SK-N-SH (cell line): ENCODE measurements at regions not wholly inside any gene's neighbourhood (a gene's known extent, or its start where the extent isn't known, plus 50 kb on each side); places are given as distances from the start of the nearest gene placed in this dataset.

Experiments used
- CTCF ChIA-PET: fragments of 300-600, 350-600 bp; formaldehyde crosslinking; extraction: SDS; loops from one replicate; lab custom pipeline; 2021; lab: Yijun Ruan, JAX
- POLR2A ChIA-PET: fragments of 350-600 bp; sonication (Branson Sonifier 250); formaldehyde crosslinking; extraction: SDS; loops from one replicate; lab custom pipeline; 2020; ENCODE audit warnings: antibody characterized with exemption, inconsistent platforms; lab: Yijun Ruan, JAX
- DNase-seq: peaks from one replicate; pipeline ENCODE4 v3.0.0; 2012
- H2AFZ ChIP-seq: fragments of 200-600 bp; sonication (generic); 2 replicates; pipeline ENCODE4 v1.8.1; 2016; ENCODE audit warnings: antibody characterized with exemption, mild to moderate bottlenecking, low read depth
- H3F3A ChIP-seq: fragments of 200-600 bp; sonication (generic); replicated peaks from 2 replicates; pipeline ENCODE3; 2016; ENCODE audit warnings: antibody characterized with exemption, mild to moderate bottlenecking; ENCODE audit not compliant: insufficient read depth
- H3K27ac ChIP-seq, 2 experiments: fragments of 200-500 bp in 1 of 2; fragments of 200-600 bp in 1 of 2; sonication (Bioruptor generic) in 1 of 2; sonication (generic), shearing (Covaris generic) in 1 of 2; 2 replicates each; pipeline versions ENCODE4 v1.5.1 to v1.6.1; 2014 to 2016; ENCODE audit warnings: low read depth in 2 of 2, inconsistent platforms in 1 of 2, low read length in 1 of 2, mild to moderate bottlenecking in 1 of 2, mixed read lengths in 1 of 2
- H3K27me3 ChIP-seq: fragments of 200-600 bp; sonication (generic), shearing (Covaris generic); 2 replicates; pipeline ENCODE4 v1.6.1; 2016; ENCODE audit warnings: mixed run types; ENCODE audit not compliant: insufficient read depth
- H3K36me3 ChIP-seq, 2 experiments: fragments of 200-500 bp in 1 of 2; fragments of 200-600 bp in 1 of 2; sonication (Bioruptor generic) in 1 of 2; sonication (generic) in 1 of 2; replicated peaks in 1 of 2; 2 replicates each; pipeline versions ENCODE3 to v1.5.1; 2014 to 2016; ENCODE audit warnings: low read length in 1 of 2, mild to moderate bottlenecking in 1 of 2; ENCODE audit not compliant: insufficient read depth in 2 of 2, control insufficient read depth in 1 of 2
- H3K4me1 ChIP-seq, 2 experiments: fragments of 200-500 bp in 1 of 2; fragments of 200-600 bp in 1 of 2; sonication (Bioruptor generic) in 1 of 2; sonication (generic), shearing (Covaris generic) in 1 of 2; 2 replicates each; pipeline versions ENCODE4 v1.5.1 to v1.6.1; 2014 to 2016; ENCODE audit warnings: low read depth in 1 of 2, low read length in 1 of 2, mixed run types in 1 of 2; ENCODE audit not compliant: insufficient read depth in 2 of 2, control insufficient read depth in 1 of 2
- H3K4me2 ChIP-seq: fragments of 200-600 bp; sonication (generic), shearing (Covaris generic); 2 replicates; pipeline ENCODE4 v1.6.1; 2017; ENCODE audit warnings: mixed run types
- H3K4me3 ChIP-seq, 2 experiments: fragments of 200-500 bp in 1 of 2; fragments of 200-600 bp in 1 of 2; sonication (Bioruptor generic) in 1 of 2; sonication (generic), shearing (Covaris generic) in 1 of 2; 2 replicates each; pipeline versions ENCODE4 v1.5.1 to v1.8.1; 2014 to 2016; ENCODE audit warnings: low read depth in 2 of 2, inconsistent platforms in 1 of 2, low read length in 1 of 2, mild to moderate bottlenecking in 1 of 2, mixed read lengths in 1 of 2, moderate library complexity in 1 of 2
- H3K79me2 ChIP-seq: fragments of 200-600 bp; sonication (generic); 2 replicates; pipeline ENCODE4 v1.8.1; 2017; ENCODE audit warnings: mild to moderate bottlenecking; ENCODE audit not compliant: insufficient read depth
- H3K9ac ChIP-seq: fragments of 200-600 bp; sonication (generic); 2 replicates; pipeline ENCODE4 v1.6.1; 2017; ENCODE audit warnings: mixed run types
- H3K9me2 ChIP-seq: fragments of 200-600 bp; sonication (generic); 2 replicates; pipeline ENCODE4 v1.6.1; 2017; ENCODE audit warnings: mixed run types
- H3K9me3 ChIP-seq: fragments of 200-600 bp; sonication (generic); 2 replicates; pipeline ENCODE4 v1.6.1; 2017; ENCODE audit warnings: mixed run types, mild to moderate bottlenecking, moderate library complexity
- H4K20me1 ChIP-seq: fragments of 200-600 bp; sonication (generic); 2 replicates; pipeline ENCODE4 v1.6.1; 2017; ENCODE audit warnings: mild to moderate bottlenecking, mixed run types; ENCODE audit not compliant: insufficient read depth
- CHD2 ChIP-seq: fragments of 150-350 bp; IDR thresholded peaks from 2 replicates; pipeline ENCODE4 v1.6.1; 2018; ENCODE audit warnings: low read length; ENCODE audit not compliant: partially characterized antibody
- EP300 ChIP-seq, 2 experiments: IDR thresholded peaks; 2 replicates each; pipeline versions ENCODE4 v1.4.0 to v1.6.1; 2012; ENCODE audit warnings: borderline replicate concordance in 1 of 2, low read depth in 1 of 2, low read length in 1 of 2
- EZH2phosphoT487 ChIP-seq: fragments of 200-600 bp; sonication (generic); IDR thresholded peaks from 2 replicates; pipeline ENCODE4 v1.6.1; 2017; ENCODE audit warnings: low read depth, mixed run types, mild to moderate bottlenecking, antibody characterized with exemption, moderate library complexity, borderline replicate concordance
- FOSL2 ChIP-seq: IDR thresholded peaks from 2 replicates; pipeline ENCODE4 v1.4.0; 2012; ENCODE audit warnings: low read depth, mild to moderate bottlenecking, moderate library complexity, borderline replicate concordance
- FOXJ3 ChIP-seq: sonication (generic); formaldehyde crosslinking; IDR thresholded peaks from 2 replicates; pipeline ENCODE4 v1.5.1; 2020; ENCODE audit warnings: mild to moderate bottlenecking, missing genetic modification reagents
- FOXM1 ChIP-seq: IDR thresholded peaks from 2 replicates; pipeline ENCODE4 v1.4.0; 2012; ENCODE audit warnings: low read depth, mild to moderate bottlenecking
- GABPA ChIP-seq: IDR thresholded peaks from 2 replicates; pipeline ENCODE4 v1.4.0; 2012; ENCODE audit warnings: low read depth, mild to moderate bottlenecking
- GATA2 ChIP-seq: sonication (generic); formaldehyde crosslinking; IDR thresholded peaks from 2 replicates; pipeline ENCODE4 v1.5.0; 2020; ENCODE audit warnings: mild to moderate bottlenecking, missing genetic modification reagents
- JUND ChIP-seq: IDR thresholded peaks from 2 replicates; pipeline ENCODE4 v1.4.0; 2012
- MEF2A ChIP-seq: IDR thresholded peaks from 2 replicates; pipeline ENCODE4 v1.4.0; 2012; ENCODE audit warnings: low read depth, borderline replicate concordance
- MXI1 ChIP-seq: IDR thresholded peaks from 2 replicates; pipeline ENCODE4 v1.6.1; 2012; ENCODE audit warnings: mild to moderate bottlenecking, low read depth, low read length, improper control_type of control experiment
- NRF1 ChIP-seq: IDR thresholded peaks from 2 replicates; pipeline ENCODE4 v1.6.1; 2012; ENCODE audit warnings: low read depth, mild to moderate bottlenecking, low read length
- POLR2AphosphoS5 ChIP-seq: IDR thresholded peaks from 2 replicates; pipeline ENCODE4 v1.6.1; 2012; ENCODE audit warnings: low read depth, low read length
- RAD21 ChIP-seq: IDR thresholded peaks from 2 replicates; pipeline ENCODE4 v1.6.1; 2012; ENCODE audit warnings: mild to moderate bottlenecking, low read length
- RCOR1 ChIP-seq: fragments of 150-350 bp; IDR thresholded peaks from 2 replicates; pipeline ENCODE4 v1.6.1; 2017; ENCODE audit warnings: antibody characterized with exemption, low read length
- RFX5 ChIP-seq: IDR thresholded peaks from 2 replicates; pipeline ENCODE4 v1.6.1; 2012; ENCODE audit warnings: mild to moderate bottlenecking, improper control_type of control experiment, low read length
- TCF12 ChIP-seq: IDR thresholded peaks from 2 replicates; pipeline ENCODE4 v1.4.0; 2012
- TEAD4 ChIP-seq: IDR thresholded peaks from 2 replicates; pipeline ENCODE4 v1.4.0; 2012; ENCODE audit warnings: mild to moderate bottlenecking, borderline replicate concordance; ENCODE audit not compliant: insufficient read depth
- WGBS: methylation state at CpG from one replicate; pipeline ENCODE4 v1.1.6; 2017; ENCODE audit warnings: low lambda C conversion rate; 5-methylcytosine and 5-hydroxymethylcytosine counted together
- TF ChIP-seq, protein P1 (sequence below): IDR thresholded peaks from 2 replicates; pipeline ENCODE4 v1.4.0; 2012; ENCODE audit warnings: low read depth, borderline replicate concordance
- TF ChIP-seq, protein P2 (sequence below): IDR thresholded peaks from 2 replicates; pipeline ENCODE4; 2012
- TF ChIP-seq, protein P3 (sequence below): IDR thresholded peaks from 2 replicates; pipeline ENCODE4 v1.4.0; 2012; ENCODE audit warnings: low read depth, borderline replicate concordance

DNA sequence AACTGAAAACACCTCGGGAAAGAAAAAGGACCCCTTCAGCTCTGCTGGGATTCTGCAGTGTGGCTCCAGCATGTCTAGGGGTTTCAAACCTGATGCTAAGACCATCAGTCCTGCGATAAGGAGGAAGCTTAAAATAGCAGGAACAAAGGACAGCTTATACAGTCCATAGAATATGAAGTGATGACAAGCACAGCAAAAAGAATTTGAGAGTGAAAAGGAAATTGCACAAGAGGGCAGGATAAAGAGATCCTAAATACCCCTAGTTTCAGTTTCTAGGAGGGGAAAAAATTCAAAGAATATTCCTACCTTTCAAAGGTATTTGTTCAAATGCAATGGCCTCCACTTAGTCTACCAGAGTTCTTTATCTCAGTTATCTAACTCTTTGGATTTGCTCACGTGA lies 171.4 kb downstream of the TGFB2 start:
- H4K20me1 ChIP-seq = no peaks in the 10 kb centered on the region
- no peak overlapping the region for H2AFZ ChIP-seq
- ChIA-PET CTCF (interaction anchor here (1.2 kb wide), 1 partner anchor 9 kb away, joined by 4 read pairs; no protein-coding TSS in a partner anchor), POLR2A (no interaction called here)
- H3K9me2 ChIP-seq = no peaks in the 10 kb centered on the region
- H3K27me3 ChIP-seq = no peaks in the 10 kb centered on the region
- TF ChIP-seq FOXM1 = no peak
- no peak for TF ChIP-seq GATA2
- TF ChIP-seq, protein P1, sequence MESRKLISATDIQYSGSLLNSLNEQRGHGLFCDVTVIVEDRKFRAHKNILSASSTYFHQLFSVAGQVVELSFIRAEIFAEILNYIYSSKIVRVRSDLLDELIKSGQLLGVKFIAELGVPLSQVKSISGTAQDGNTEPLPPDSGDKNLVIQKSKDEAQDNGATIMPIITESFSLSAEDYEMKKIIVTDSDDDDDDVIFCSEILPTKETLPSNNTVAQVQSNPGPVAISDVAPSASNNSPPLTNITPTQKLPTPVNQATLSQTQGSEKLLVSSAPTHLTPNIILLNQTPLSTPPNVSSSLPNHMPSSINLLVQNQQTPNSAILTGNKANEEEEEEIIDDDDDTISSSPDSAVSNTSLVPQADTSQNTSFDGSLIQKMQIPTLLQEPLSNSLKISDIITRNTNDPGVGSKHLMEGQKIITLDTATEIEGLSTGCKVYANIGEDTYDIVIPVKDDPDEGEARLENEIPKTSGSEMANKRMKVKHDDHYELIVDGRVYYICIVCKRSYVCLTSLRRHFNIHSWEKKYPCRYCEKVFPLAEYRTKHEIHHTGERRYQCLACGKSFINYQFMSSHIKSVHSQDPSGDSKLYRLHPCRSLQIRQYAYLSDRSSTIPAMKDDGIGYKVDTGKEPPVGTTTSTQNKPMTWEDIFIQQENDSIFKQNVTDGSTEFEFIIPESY = no peak
- TF ChIP-seq POLR2AphosphoS5 = no peak
- no peak for TF ChIP-seq NRF1
- TF ChIP-seq EZH2phosphoT487 = no peak
- no peak for TF ChIP-seq MXI1
- TF ChIP-seq, protein P2, sequence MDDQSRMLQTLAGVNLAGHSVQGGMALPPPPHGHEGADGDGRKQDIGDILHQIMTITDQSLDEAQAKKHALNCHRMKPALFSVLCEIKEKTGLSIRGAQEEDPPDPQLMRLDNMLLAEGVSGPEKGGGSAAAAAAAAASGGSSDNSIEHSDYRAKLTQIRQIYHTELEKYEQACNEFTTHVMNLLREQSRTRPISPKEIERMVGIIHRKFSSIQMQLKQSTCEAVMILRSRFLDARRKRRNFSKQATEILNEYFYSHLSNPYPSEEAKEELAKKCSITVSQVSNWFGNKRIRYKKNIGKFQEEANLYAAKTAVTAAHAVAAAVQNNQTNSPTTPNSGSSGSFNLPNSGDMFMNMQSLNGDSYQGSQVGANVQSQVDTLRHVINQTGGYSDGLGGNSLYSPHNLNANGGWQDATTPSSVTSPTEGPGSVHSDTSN = no peak
- no peak for TF ChIP-seq TEAD4
- TF ChIP-seq, protein P3, sequence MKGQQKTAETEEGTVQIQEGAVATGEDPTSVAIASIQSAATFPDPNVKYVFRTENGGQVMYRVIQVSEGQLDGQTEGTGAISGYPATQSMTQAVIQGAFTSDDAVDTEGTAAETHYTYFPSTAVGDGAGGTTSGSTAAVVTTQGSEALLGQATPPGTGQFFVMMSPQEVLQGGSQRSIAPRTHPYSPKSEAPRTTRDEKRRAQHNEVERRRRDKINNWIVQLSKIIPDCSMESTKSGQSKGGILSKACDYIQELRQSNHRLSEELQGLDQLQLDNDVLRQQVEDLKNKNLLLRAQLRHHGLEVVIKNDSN = no peak
- no peak for TF ChIP-seq GABPA
- no peak for TF ChIP-seq FOSL2
- no peak for TF ChIP-seq MEF2A
- no peaks in the 10 kb centered on the region for H3K36me3 ChIP-seq
- H3K4me3 ChIP-seq = no peak overlapping the region
- WGBS = 95% methylated on average over 3 of the region's 3 CpGs
- no peaks in the 10 kb centered on the region for H3K9me3 ChIP-seq
- no peaks in the 10 kb centered on the region for H3F3A ChIP-seq
- no peak overlapping the region for H3K9ac ChIP-seq
- H3K79me2 ChIP-seq = no peaks in the 10 kb centered on the region
- H3K27ac ChIP-seq = no peak overlapping the region
- DNase-seq = no peak
- peaks cover 0 to 11% of the 10 kb centered on the region in 2 experiments; a peak in 3 of 4 replicates for H3K4me1 ChIP-seq
- no peak overlapping the region for H3K4me2 ChIP-seq

DNA sequence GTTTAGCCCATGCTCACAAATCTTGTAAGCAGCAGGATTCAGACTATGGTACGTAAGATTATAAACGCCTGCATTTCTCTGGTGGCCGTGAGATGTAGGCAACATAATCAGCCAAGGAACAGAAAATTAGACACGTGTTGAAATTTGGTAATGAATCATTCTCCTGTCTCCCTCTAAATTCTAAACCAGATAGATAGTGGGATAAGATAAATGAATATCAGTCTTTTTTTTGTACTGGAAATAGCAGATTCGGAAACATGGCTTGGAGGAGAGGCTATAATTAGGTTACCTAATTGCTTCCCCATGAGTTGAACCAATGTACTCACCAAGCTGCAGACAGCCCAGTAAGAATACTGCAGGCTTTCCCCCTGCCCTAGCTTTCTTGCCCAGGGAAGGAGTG lies 172.3 kb downstream of the TGFB2 start:
- Histone ChIP-seq H3K27me3 (no peaks in the 10 kb centered on the region), H2AFZ (no peak overlapping the region), H3K9ac (no peak overlapping the region), H3K79me2 (no peaks in the 10 kb centered on the region), H3K4me1 (peaks cover 0 to 11% of the 10 kb centered on the region in 2 experiments; a peak in 3 of 4 replicates), H3F3A (no peaks in the 10 kb centered on the region), H3K9me2 (no peaks in the 10 kb centered on the region), H3K36me3 (no peaks in the 10 kb centered on the region), H3K4me2 (no peak overlapping the region), H4K20me1 (no peaks in the 10 kb centered on the region), H3K27ac (peak overlapping the region in 1 of 2 experiments; percentile 43; a peak in 1 of 4 replicates), H3K9me3 (no peaks in the 10 kb centered on the region), H3K4me3 (no peak overlapping the region)
- DNase-seq = peak; percentile 52
- ChIA-PET POLR2A (no interaction called here), CTCF (interaction anchor here (0.7 kb wide), 1 partner anchor 59 kb away, joined by 3 read pairs; no protein-coding TSS in a partner anchor)
- TF ChIP-seq TCF12 (peak; percentile 38; the same call in 1 of the 2 replicates), CHD2 (peak; percentile 68), GATA2 (peak; percentile 86), RFX5 (no peak), MXI1 (peak; percentile 48; the same call in 1 of the 2 replicates), EP300 (IDR thresholded peaks at IDR 0.05; ENCODE audit: borderline replicate concordance in 1 of 2, low read depth in 1 of 2, low read length in 1 of 2) (peak in 1 of 2 experiments; percentile 79; a peak in 2 of 4 replicates), RAD21 (peak; percentile 25; the same call in 1 of the 2 replicates), EZH2phosphoT487 (no peak), RCOR1 (peak; percentile 92), FOXM1 (no peak), JUND (0 out of 2 replicates have a peak, but pooled peaks have one; percentile 6), FOXJ3 (no peak)
- TF ChIP-seq, protein P2 = peak; percentile 9; the same call in 1 of the 2 replicates
- TF ChIP-seq, protein P1 = no peak
- WGBS = 46% methylated on average over 5 of the region's 5 CpGs
